T-helper 1 cell treated with Interleukin-12 subunit alpha and Interleukin-12 subunit beta and Interleukin-4 antibody, amounts not matched to agents 30 ng/mL and 1 ng/mL, for 36 hours (primary cell): ENCODE measurements at regions not wholly inside any gene's neighbourhood (a gene's known extent, or its start where the extent isn't known, plus 50 kb on each side); places are given as distances from the start of the nearest gene placed in this dataset.

Source experiments
- intact Hi-C: fragments of 100-400 bp; cut with micrococcal nuclease; formaldehyde crosslinking; loops from one replicate; pipeline ENCODE4 v1.15.1; 2024

DNA sequence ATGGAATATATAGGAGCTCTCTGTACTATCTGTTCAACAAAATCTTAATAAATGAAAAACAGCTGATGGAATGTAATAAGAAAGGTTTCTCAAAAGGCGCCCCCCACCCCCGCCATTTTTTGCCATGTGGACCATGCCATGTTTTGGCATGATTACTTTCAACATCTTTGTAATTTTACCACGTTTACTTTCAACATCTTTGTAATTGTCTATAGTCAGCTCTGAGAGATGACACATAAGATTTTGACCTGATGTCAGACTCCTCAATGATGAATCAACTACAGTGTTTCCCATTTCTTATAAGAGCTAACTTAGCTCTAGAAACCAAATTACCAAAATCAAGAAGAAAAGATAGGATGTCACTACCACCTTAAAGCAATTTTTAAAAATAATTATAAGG is 144.9 kb upstream of the AHR start:
- intact Hi-C loops = loop anchor here (1.0 kb wide), 1 partner anchor 9 kb away; no protein-coding TSS in a partner anchor

DNA sequence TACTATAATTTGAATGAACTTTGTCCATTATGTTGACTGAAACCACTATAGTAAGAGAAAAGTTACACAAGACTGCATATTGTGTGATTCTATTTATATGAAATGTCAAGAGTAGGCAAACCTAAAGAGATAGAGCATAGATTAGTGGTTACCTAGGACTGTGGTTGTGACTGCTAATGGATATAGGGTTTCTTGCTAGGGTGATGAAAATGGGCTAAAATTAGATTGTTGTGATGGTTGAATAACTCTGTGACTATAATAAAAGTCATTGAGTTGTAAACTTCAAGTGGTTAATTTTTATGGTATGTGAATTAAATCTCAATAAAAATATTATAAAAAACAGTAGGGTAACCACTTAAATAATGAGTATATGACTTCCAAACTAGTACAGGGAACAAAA is 142.9 kb upstream of the AHR start:
- intact Hi-C loops = loop anchor here (5.0 kb wide), 2 partner anchors 173 to 508 kb away; partner anchors contain the start of genes ANKMY2 and BZW2

DNA sequence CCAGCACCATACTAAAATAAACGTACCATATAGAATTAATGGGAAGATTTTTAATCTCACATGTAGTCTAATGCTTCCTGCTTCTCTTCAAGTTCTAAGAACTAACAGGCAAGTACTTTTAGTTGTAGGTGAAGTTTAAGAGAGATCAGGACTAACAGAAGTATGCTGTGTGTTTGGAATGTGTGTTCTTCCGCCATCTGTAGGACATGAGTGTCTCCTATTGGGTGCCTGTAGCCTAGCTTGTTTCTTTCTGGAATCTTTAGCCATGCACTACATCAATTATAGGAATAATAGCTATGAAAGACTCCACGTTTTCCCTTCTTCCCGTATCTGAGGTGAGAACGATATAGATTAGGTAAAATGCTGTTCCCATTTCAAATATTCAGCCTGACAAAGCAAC is 140.2 kb upstream of the AHR start:
- intact Hi-C loops = loop anchor here (5.0 kb wide), 2 partner anchors 176 to 511 kb away; partner anchors contain the start of genes ANKMY2 and BZW2

DNA sequence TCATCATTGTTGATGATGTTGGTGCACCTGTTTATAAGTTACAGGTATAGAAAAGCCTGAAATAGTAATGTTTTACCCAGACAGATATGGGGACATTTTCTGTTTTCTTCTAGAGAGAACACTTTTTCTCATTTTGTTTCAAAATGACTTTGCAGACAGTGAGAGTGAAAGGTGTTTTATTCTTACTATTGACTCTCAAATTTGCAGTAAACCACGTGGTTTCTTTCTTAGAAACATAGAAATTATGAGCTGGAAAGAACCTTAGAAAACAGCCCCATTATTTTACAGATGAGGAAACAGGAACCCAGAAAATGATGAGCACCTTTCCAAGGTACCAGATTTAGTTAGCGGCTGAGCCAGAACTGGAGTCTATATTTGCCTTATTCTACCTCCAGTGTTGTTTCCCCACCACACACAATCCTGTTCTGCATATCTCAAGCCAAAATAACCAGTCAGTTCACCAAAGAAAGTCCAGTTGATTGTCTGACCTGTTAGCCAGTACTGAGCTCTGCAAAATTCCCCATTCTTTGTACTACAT is 138.9 kb upstream of the AHR start:
- intact Hi-C loops = loop anchor here (1.0 to 5.0 kb wide), 7 partner anchors 15 to 512 kb away; partner anchors contain the start of genes ANKMY2 and BZW2

DNA sequence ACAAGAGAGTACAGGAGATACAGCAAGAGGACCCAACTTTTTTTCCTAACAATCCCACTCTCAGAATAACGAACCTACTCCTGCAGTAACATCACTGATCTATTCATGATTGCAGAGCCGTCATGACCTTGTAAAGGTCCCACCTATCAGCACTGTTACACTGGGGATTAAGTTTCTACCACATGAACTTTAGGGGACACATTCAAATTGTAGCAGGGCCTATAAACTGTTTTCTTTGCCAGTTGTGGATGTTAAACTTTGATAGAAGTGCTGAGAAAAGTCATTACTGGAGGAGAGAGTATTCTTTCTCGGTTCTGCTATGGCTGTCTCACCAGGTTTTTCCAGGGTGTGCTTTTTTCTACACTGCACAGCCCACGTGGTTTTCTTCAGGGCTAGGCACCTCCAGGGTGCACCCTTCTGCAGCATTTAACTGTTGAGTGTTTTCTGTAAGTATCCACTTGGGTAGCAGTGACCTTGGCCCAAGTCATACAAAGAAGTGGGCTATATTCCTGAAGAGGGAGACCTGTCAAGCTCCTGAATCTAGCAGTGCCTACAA is 131.6 kb upstream of the AHR start:
- intact Hi-C loops = no loop called here

DNA sequence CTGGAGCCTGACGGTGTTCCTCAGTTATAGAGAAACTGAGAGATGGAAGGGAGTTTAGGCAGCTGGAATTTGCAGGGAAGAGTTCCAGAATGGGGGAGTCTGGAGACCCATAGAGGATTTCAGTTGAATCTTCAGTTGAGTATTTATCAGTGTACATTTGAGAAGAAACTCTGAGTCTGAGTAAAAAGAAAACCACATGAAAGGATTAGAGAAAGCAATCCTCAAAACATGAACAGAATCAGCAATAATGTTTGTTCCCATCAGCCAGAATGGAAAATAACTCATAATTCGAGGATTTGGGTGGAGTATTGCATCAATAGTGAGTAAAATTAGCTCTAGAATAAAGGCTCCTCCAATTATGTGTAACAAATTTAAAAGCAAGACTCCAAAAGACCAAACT is 130.0 kb upstream of the AHR start:
- intact Hi-C loops = no loop called here

DNA sequence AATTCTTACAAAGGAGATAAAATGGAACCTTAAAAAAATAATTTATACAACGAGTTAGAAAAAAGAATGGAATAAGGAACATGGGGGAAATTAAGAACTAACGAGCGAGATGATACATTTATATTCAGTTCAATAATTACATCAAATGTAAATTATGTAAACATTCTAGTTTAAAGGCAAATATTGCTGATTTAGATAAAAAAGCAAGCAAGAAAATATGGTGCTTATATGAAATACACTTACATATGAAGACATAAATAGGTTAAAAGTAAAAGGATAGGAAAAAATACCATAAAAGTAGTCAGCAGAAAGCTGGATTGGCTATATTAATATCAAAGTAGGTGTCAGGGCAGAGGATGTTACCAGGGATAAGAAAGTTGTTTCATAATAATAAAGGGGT is 127.0 kb upstream of the AHR start:
- intact Hi-C loops = no loop called here

DNA sequence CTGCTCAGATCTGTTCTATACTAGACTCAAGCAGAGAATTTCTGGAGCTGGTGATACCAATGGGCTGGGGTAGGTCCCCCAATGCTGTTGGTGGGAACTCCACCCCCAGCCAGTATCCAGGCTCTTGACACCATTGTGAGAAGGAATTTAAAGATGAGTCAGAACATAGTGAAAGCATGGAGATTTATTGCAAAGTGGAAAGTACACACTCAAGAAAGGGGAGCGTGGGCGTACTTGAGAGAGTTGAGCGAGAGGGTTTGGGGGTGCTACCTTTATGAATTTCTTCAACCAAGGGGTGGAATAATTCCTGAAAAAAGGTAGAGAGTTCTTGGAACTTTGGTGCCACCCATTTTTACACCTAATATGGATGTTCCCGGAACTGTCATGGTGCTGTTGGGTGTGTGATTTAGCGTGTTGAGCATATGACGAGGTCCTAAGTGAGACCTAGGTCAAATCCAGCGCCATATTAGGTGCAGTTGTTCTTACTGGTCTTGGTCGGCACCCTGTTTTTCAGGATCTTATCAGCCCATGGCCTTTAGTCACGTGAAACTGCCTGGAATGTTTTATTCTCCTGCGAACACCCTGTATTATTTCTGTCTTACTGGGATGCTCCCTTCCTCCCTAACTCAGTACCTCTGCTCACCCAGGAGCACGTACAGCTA is 122.0 kb upstream of the AHR start:
- intact Hi-C loops = no loop called here

DNA sequence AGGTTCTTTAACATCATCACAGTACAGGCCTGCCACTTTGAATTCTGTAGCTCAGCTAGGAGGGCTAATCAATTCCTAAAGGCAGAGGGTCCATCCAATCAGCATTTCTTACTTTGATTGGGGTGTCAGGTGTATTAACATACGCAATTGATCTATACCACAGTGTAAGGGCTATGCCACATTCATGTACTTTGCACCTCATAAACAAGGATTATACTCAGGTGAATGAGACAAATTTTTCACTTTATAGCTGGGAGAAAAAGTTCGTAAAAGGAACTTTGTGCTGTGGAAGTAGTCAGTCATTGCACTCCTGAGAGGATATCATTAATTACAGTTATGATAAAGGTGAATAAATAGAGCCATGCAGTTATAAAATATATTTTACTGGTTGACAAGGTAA is 119.9 kb upstream of the AHR start:
- intact Hi-C loops = no loop called here

DNA sequence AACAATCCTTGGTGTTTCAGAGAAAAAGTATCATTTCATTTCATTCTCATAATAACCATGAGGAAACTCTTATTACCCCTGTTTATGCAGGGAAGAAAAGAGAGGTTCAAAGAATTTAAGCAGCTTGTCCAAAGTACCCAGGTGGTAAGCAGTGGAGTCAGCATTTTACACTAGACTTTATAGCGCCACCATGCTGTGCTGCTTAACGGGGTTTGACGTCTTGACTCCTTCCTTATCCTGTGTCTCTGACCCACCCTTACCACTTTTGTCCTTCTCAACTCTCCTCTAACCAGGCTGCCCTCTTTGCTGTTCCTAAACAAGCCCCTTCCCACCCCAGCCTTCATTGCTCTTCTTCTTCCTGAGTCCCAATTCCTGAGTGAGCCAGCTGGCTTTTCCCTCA is 117.0 kb upstream of the AHR start:
- intact Hi-C loops = no loop called here

DNA sequence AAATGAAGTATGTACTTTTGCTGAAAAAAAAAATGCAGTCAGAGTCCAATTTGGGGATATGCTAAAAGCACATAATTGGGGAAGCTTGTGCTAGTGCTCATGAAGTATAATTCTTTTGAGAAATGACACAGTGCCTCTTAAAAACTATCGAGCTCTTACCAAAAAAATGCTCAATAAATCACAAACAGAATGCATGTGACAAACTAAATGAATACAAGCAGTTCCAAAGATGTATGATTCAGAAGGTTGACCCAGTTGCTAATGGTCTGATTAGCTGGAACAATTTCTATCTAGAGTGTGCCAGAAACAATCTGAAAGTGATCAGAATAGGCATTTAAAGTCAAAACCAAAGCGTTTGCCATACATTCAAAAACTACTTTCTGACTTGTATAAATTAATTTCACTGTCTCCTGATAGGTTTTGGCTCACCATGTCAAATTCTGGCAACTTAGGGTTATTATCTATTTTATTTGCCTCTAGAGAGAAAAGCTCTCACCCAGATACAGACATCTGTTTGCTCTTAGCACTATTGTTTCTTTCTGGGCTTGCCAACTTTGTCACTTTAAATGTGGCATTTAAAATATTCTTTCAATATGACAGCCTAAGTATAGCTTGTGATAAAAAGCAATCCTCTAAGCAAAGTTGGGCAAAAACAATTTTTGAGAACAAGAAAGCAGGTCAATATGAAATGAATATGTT is 114.7 kb upstream of the AHR start:
- intact Hi-C loops = no loop called here

DNA sequence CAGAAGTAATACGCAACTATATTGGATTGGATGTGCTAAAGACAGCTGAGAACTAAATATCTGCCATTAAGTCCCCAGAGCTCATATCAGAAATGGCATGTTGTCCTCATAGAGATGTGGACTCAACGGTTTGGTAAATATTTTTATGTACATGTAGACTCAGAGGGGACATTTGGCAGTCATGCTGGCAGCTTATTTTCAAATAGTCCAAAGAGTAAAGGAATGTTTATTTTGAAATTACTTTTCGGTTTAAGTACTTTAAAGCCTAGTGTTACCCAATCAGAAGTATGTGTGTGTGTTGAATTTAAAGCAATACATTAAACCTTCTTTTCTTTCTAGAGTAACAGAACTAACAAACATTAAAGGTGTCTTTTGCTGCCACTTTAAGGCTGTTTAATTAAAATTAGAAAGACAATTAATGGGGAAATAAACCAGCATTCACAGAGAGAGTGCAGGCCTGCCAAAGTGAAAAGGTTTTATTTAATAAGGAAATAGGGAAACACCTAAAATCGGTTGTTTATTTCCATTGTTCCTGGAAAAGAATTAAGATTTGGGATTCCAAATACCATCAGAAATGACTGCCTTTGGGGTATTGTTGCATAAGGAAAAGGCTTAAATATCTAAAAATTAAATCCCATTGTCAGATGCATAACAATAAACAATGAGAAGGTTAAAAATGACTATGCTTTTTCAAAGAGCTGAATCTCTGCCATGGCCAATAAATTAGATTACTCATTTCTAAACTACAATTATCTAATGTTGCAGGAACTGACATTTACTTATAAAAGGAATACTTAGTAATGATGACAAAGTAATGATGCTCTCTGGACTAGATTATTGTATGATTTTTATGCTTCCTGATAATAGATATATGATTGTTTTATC is 113.4 kb upstream of the AHR start:
- intact Hi-C loops = no loop called here

DNA sequence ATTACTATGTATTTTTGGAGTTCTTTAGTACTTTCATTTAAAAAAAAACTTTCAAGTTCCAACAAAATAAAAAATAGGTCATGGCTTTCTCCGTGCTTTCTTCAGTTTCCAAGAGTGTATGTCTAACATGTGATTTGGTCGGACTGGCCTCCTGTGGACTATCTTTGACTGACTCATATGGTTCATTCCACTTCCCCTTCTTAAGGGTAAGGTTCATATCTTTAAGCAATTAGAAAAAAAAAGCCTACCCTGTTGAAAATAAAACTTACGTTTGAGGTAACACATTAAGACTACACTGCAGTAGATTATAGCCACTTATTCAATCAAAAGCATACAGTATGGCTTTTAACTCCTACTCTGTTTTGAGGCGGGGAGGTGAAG is 112.8 kb upstream of the AHR start:
- intact Hi-C loops = no loop called here

DNA sequence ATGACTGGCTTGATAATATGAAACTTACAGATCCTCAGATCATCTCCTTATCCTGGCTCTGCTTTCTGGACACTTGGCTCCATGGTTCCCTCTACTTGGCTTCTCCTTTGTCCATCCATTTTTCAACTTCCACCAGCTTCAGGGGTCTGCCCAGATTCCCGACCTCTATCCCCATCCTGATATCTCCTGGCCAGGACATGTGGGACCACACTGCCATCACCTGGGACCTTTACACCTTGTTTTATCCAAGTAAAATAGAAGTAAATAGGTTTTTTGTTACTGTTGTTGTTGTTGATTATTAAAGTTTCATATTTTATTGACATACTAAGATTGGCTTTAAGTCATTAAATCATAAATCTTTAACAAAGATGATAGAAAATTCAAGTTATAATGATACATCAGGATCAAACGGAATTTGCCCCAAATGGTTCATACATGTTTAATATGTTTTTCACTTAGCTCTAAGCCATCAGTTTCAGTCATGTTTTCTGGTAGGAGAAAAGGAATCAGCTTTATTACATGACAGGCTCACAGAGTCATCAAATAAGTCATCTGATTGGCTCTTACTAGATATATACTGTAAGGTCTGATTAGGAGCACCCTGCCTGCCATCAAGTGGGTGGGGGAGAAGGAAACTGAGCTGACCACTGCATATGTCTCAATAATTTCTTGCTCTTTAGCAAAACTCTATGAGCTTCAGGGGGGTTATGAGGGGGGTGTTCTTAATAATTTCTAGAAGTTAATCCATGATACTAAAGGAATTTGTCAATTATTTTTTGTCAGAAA is 111.5 kb upstream of the AHR start:
- intact Hi-C loops = no loop called here

DNA sequence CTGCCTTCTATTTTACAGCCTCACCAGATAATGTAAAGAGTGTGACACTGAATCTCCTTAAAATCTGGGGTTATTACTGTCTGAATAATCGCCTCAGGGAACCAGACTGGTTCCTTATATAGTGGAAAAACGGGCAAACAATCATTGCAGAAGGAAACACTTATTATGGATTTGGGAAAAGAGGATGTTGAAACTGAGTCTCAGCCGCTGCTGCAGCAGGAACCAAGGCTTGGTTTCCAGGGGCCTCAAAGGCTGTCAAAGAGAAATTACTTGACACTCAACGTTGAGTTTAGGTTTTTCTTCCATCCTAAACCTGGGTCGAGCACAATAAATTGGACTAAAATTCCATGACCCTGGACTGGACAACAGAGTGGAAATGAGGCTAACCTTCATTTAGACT is 103.8 kb upstream of the AHR start:
- intact Hi-C loops = no loop called here

DNA sequence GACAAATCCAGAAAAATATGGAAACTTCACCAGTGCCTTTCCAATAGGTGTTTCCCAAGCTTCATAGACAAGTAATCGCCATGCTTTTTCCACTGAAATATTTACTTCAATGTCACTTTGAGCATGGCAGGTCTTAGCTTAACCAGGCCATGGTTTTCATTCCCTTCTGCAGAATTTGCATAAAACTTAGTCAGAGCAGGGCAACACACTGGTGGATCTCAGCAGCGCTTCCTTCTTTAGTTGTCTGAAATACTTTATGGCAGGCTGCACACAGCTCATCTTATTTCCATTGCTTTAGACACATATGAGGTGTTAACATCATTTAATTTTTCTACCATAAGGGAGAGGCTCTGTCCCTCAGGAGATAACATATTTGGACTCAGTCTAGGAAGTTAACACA is 102.9 kb upstream of the AHR start:
- intact Hi-C loops = no loop called here

DNA sequence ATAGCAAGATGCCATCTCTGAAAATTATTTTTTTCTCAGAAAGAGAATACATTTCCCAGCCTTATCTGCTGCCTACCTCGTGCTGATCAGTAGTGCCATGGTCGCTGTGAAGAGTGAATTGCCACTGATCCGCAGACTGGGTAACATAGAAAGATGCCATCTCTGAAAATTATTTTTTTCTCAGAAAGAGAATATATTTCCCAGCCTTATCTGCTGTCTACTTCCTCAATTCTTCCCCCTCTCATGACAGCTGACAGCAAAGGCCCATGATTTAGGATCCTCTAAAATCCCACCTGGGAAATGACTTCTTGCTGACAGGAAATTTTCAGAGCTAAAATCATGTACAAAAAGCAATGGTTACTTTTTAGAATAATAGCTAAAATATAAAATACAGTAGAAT is 92.5 kb upstream of the AHR start:
- intact Hi-C loops = no loop called here

DNA sequence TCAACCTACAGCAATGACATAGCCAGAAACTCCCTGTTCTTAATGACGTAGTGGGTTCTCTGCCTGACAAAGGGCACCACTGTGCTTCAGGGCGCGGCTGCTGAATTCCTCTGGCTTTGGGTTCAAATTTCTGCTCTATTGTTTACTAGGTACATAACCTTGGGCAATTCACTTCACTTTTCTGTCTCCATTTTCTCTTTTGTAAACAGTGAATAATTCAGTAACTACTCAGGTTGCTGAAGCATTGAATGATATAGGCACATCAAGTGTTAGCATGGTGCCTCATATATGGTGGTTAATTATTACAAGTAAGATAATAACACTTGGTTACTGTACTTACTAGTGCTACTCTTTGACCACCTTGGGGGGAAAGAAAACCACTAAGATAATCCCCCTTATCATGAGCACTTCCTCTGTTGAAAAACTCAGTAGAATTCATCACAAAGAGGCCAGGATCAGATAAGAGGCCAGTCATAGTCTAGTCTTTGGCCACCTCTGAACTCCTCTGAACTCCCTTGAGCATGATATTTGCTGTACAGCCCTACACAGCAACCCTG is 92.0 kb upstream of the AHR start:
- intact Hi-C loops = no loop called here

DNA sequence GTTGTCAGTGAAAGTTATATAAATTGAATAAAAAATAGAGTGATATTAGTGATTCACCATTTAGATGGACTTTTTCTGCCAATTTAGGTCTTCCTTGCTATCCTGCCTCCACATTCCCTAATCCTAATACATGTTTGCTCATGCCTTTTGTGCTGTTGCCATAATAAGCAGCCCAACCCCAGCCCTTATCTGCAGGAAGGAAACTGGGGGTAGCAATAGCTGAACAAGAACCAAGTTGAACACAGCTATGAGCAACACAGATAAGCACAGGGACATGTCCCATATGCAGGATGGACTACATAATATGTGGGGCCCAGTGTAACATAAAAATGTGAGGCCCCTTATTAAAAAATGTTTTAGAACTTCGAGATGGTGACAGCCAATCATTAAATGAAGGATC is 91.2 kb upstream of the AHR start:
- intact Hi-C loops = no loop called here

DNA sequence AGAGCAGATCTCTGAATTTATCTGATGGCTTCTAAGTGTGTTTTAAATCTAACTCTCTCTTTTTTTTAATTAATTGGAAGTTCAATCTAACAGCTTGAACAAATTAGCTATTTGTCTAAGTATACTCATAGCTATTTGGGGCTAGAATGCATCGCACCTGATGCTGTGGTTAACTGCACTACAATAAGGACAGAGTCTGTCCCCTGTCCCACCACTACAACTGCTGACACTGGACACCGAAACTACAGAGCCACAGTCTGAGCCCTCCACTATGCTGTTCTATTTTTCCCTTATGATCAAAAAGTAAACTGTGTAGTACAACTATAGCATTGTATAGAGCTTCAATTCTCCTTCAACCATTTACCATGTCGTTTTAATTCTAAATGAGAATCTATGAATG is 89.4 kb upstream of the AHR start:
- intact Hi-C loops = no loop called here
